T-helper 2 cell treated with Interferon-gamma antibody and Interleukin-4, amounts not matched to agents 100 ng/mL and 5 ng/mL, for 36 hours (primary cell): ENCODE measurements at regions not wholly inside any gene's neighbourhood (a gene's known extent, or its start where the extent isn't known, plus 50 kb on each side); places are given as distances from the start of the nearest gene placed in this dataset.

Source experiments
- intact Hi-C: fragments of 100-400 bp; cut with micrococcal nuclease; formaldehyde crosslinking; loops from one replicate; pipeline ENCODE4 v1.15.1; 2023

DNA sequence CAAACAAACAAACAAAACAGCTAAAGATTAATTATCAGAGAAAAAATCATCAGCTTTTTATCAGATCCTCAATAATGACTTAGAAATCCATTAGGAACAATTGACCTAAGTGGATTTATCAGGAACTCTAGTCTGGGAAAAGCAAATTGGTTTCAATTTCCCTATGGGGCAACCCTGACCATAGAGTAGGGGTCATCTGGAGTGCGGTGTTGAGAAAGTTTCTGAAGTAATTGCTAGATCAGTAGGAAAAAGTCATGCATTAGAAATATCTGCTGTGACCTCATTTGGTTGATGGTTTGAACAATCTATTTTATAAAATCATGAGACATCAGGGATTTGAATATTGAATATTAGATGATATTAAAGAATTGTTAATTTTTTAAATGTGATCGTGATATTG is 507.9 kb downstream of the TXNL1 start:
- intact Hi-C loops, result no loop called here

DNA sequence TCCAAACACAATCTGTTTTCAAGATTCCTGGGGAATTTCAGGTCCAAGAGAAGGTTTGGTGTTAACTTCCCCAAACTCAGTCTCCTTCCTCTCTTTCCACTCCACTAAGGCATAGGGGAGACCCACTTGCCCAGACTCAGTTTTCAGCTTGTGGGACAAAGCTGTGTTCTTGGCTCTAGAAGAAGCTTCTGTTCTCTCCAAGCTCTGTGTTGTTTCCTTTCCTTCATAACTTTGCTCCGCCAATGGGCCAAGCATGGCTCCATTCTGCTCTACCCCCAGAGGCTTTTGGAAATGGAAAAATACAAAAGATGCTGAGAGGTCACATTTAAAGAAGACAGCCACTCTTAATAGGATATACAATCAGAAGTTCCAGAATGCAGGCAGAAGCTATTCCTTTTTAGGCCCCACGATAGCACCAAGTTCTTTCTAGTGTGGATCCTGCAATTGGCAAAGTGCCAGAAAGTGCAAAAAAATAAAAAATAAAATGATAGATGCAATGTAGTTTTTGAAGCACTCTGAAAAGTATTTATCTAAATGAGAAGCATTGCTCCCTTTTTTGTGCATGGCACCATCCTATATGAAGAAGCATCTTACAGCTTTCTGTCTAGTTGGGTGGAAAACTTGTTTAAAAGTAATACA is 510.1 kb downstream of the TXNL1 start:
- intact Hi-C loops, result no loop called here

DNA sequence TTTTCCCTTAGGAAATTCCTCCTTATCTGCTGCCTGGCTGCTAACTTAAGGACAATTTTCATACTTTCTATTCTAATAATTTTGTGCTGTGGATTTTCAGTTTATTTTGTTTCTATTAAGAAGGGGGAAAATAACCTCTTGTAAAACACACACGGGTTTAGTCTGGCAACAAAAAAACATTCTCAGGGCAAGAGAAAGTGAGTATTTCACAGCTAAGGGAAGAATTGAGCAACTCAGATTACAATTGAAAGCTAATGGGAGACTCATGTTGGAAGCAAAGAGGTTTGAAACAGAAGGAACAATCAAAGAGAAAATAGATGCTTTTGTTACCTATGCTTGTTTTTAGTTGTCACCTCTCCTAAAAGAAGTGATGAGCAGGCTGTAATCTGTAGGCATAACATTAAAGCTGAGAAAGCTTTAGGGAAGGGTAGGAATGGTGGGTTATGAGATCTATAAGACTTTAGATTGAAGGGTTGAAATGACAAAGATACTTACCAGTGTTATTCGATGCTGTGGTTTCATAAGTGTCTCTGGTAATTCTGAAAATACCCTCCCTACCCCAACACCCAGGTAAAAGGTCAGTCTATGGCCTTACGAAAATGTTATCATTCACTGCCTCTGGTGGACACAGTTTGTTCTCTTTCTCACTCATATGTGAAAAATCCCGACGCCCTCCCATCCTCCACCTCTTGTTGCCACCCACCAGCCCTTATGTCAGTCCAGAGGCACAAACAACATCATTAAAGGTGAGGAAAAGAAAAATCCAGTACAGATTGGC is 510.9 kb downstream of the TXNL1 start:
- intact Hi-C loops, result no loop called here

DNA sequence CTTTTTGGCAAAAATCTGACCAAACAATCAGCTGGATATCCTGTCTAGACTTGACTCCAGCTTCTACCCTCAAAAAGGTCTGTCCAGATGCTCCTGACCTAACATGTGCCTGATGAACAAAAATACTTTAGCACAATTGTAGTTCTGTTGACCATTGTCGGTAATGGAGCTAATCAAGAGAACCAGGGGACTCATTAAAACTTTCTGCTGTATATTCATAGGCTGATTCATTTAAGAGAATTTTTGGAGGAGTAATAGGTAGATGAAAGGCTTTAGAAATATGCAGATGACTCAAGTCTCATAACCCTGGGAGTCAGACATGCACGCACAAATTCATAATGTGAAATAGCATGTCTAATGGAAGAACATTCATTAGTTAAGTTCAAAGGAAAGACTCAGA is 514.2 kb downstream of the TXNL1 start:
- intact Hi-C loops, result no loop called here

DNA sequence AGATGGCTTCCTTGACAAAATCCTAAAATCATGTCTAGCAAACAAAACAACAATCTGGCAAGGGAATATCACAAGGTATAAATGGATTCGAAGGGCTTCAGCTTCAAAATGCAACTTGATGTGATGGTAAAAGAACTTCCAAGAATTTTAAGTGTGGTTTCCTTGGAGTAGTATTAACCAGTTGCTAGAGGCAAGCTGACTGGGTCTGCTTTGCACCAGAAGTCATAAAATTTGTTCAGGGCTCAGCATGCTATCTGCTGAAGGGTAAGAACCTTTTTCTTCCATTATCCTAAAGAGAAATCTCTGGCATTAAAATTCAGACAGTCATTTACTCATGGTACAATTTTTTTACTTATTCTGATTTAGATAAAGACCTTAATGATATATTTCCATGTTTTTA is 516.7 kb downstream of the TXNL1 start:
- intact Hi-C loops, result no loop called here

DNA sequence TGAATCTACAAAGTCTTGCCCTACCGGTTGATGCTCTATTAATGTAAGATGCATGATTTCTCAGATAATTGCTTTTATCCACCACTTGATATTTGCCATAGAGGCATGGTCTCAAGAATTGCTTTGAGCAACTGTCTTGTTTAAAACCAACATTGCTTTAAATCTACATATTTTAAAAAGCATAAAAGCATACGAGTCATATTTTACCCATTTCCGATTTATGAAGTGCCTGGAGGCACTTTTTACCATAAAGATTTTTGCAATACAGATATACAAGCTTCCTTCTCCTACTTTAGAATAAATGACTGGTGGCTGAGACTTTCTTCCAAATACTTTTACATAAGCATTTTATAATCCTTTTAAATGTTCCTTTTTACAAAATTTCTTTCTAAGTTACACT is 517.6 kb downstream of the TXNL1 start:
- intact Hi-C loops, result no loop called here

DNA sequence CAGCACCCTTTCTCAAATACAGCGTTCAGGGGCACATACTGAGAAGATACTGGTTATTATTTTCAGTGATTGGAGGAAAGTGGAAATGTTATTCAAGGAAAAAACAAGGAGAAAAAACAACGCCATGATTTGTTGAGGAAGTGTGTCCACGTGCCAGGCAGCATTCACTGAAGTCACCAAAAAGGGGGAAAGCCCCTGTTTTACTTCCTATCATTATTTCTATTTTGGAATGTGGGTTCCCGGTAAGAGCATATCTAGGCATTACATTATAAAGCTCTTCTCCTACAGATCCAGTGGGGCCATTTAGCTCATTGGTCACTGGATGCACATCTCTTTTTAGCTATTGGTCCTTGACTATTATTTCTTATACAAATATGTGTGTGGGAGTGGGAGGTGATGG is 518.7 kb downstream of the TXNL1 start:
- intact Hi-C loops, result loop anchor here (10.0 kb wide), 1 partner anchor 535 kb away; the partner anchor contains the start of gene TCF4

DNA sequence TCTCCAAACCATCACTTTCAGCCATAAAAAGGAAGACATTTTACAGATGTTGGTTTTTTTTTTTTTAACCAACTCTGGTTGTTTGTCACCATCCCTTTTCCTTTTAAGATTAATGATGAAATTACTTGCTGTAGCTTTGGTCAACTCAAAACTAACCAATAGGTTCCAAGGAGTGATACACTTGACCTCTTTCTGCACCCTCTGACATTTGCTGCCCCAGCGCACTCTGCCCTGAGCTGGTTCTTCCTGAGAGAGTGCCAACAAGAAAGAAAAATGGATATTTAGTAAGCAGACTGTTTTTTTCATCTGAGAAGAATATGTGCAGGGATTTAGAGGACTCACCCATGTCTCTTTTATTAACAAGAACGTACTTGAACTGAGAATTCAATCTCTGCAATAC is 520.0 kb downstream of the TXNL1 start:
- intact Hi-C loops, result loop anchor here (10.0 kb wide), 1 partner anchor 534 kb away; the partner anchor contains the start of gene TCF4

DNA sequence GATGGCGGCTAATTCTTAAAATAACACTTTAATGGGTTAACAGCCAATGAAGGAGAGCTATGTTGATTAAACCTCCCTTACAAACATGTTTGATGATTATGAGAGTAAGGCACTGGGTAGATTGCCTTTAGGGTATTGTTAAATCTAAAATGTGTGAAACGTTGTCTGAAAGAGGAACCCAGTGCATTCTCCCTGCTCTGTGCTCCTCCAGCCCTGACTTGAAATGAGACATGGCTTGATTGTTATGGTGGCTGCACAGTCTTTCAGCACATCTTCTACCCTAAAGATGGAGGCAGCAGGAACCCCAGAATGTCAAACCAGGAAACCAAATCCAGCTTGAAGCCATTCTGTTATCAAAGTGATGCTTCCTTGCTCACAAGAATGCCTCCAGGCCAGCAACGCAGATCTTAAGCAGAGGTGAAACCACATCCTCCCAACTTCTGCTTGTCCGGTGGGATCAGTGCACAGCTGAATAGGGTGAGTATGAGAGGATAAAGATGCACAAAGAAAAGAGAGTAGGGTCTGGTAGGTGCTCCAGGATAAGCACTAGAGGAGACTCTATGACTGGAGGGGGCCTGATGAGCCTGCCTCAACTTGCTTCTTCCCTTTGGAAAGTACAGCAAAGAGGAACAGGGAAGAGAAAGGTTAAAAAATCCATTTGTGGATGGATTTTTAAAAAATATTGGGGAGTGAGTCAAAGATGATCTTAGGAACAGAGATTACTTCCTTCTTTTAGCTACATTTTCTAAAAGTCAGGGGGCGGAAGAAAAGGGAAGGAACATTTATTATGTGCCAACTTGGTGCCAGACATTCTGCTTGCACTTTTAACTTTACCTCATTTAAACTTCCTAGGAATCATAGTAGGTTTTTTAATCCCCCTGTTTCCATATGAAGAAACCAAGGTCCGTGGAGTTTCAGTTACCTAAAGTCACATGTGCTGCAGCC is 523.0 kb downstream of the TXNL1 start:
- intact Hi-C loops, result loop anchor here (10.0 kb wide), 1 partner anchor 531 kb away; the partner anchor contains the start of gene TCF4

DNA sequence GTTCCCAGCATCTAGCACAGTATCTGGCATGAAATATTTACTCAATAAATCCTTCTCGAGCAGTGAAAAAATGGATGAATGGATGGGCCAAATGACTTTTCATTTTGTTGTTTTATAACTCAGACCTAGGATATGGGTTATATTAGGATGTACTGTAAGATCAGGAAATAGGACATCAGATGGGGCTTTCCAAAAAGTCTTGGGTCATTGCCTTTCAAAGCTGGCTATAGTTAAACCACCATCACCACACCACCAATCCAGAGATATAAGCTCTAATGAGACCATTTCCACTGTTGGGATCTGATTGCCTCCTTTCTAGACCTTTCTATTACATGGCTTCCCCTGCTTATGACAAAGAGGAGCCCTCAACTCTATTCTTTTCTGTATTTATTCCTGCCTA is 525.0 kb upstream of the TCF4 start:
- intact Hi-C loops, result loop anchor here (10.0 kb wide), 1 partner anchor 528 kb away; the partner anchor contains the start of gene TCF4

DNA sequence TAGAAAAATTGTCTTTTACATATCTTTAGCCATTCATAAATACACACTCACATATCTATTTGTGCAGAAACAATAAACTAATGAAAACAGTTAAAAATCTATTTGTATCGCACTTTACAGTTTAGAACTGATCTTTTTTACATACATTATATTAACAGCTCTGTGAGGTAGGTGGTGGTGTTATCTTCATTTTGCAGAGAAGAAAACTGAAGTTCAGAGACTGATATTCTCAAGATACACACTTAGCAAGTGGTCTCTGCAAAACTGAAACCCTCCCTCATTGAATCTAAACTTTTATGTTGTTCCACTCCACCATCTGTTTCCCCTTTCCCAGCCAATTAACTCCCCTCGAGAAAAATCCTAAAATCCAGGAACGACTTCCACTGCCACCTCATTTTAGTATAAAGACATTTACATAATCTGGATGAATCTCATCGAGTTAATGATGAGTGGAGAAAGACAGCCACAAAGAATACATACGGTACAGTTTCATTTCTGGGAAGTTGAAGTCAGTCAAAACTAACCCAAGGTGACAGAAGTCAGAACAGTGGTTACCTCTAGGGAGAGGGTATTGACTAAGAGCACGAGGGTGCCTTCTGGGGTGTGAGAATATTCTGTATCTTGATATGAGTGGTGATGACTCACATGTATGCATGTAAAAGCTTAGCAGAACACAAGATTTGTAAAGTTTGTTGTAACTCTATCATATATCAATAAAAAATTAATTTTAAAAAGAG is 524.2 kb upstream of the TCF4 start:
- intact Hi-C loops, result loop anchor here (10.0 kb wide), 1 partner anchor 527 kb away; the partner anchor contains the start of gene TCF4

DNA sequence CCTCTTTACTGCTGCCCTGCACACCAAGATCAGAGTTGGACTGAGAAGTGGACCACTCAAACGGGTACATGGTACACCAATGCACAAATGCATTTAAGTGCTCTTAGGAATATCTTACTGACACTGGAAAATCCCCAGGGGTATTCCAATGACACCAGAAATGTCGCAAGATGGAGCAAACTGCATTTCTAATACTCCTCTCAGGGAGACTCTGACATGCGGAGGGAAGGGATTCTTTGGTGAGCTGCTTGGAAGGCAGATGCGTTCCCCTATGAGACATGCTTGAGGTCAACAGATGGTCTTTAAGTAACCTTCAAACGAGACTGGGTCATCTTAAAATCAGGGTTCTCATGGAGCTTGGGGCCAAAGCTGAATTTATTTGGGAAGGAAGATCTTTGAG is 521.8 kb upstream of the TCF4 start:
- intact Hi-C loops, result loop anchor here (10.0 kb wide), 1 partner anchor 525 kb away; the partner anchor contains the start of gene TCF4

DNA sequence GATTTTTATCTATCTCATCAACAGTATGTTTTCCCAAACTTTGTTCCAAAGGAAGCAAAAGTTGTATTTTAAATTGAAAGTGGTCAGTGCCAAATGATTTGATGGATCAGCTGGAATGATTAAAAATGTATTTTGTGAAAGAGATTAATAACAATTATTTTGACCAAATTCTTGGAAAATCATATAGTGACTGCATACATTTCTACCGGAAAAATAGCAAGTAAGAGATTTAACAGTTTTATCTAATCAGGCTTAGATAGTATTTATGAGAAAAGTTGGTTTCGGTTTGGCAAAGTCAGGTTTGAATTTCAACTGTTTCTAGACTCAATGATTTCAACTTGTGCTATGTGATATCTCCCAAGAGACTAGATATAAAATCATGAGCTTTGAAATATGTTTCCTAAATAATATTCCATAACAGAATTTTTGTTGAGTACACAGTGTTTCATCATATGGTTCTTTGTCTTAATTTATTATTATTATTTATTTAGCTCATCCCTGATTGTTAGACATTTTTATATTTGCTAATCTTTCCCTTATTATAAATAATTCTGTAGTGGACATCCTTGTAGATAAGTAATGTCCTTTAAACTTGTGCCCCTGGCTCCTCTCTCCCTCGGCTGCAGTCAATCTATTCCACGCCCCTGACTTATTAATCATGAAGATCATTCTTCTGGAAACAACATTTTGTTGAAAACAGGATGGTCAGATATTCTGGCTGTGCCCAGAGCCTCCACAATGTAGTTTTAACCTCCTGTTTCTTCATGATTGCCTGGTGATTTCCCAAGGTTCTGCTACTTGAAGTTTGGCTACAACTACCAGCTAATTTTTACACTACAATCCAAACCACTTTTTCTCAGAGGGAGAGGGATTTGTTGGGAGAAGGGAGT is 520.7 kb upstream of the TCF4 start:
- intact Hi-C loops, result no loop called here

DNA sequence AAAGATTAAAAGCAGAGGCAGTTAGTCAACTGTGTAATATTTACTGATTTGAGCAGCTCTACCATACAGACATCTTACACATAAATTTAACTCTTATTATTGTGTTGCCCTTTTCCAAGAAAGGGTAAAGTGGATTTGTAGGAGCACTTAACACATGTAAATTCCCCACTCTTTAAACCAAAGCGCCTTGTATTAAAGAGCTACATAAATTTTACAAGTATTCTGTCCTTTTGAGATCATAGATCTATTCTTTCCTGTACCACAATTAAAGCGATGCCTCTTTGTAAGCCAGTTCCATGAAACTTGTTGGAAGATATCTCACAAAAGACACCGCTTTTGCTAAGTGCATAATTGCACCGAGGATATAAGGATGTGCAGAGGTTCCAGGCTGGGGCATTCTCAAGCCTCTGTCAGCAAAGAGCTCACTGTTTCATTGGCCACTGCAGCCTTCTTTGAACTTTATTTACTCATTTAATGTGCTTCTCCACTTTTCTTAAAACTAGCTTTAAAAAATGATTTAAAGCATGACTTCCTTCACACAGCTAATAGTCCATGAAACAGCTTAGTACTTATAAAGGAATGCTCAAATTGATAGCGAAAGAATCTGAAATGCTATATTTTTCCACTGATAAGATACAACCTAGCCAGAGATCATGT is 520.0 kb upstream of the TCF4 start:
- intact Hi-C loops, result no loop called here

DNA sequence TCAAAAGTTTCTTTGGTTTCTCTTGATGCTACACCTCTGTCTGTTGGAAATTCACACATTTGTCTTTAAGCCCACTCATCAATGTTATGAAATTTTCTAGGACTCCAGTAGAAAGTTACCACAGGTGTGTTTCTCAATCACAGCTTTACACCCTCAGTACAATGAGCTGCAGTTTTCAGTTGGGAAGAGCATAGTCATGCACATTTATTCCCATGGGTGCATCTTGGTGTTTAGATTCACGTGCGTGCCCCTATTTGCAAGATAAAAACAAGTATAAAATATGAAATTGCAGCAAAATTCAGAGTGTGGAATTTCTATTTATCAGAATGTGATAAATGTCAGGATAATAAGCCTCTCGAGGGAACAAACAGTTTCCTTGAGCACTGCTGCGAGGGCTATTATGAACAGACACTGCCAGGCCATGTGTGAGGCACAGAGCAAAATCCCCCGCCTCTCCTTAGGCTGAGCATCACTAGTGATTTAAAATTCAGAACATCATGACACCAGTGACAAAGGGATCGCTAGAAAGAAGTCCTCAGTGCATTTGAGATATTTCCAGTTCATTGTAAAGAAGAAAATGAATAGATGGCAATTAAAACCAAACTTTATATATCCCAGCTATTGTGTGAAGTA is 512.2 kb upstream of the TCF4 start:
- intact Hi-C loops, result no loop called here

DNA sequence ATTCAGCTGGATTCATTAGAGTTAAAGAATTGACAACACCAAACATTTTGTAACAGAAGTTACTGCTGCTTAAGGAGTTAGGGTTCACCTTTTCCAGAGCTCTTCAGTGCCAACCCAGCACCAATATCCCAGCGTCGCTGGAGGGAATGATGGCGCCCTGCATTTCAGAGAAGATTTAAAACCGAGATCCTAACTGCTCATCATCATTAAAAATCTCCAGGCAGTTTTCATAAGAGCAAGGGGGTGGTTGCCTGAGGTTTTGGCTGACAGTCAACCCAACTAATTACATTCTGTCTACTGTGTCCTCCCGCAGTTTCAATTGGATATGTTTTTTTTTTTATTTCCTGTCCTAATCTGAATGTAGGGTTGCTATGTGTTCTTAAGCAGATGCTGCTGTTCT is 509.6 kb upstream of the TCF4 start:
- intact Hi-C loops, result no loop called here

DNA sequence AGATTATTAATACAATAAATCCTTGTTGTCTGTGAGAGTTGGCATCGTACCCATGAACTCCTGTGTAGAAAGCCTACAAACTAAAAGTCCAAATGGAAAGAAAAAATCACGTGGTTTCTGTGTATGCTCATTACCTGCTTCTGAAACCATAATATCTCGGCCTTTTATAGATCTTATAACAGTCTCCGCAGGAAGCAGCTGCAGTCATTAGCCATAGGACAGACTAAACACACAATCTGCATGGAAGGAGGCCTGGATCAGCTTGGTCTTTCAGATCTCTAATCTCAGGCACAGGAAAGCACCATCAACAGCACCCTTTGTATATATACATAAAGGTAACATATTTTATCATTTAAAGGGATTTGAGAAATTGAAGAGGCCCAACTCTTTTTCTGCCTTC is 508.9 kb upstream of the TCF4 start:
- intact Hi-C loops, result no loop called here

DNA sequence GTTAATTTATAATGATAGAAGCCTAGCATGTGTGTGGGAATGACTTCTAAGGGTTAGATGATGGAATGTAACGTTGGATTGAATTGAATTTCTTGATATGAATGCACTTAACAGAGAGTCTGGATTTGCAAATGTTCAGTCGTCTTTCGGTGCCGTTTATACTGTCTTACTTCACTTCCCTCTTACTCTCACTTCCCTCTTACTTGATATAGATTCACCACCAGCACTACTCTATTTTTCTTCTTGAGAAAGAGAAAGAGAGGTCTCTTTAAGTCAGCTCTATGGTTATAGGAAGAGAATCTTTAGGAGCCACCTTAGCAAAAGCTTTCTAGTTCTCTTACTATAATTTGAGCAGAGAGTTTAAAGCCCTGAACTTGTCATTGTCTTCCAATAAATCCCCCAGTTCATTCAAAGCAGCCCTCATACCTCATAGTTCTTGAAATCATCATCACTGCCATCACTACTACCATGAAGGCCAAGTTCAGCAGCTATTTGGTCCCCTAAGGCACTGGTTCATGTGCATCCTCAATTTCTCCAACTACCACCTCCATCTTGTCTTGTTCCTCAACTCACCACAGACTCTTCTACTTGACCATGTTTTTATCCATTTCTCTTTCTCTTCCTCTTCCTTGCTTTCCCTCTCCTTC is 501.7 kb upstream of the TCF4 start:
- intact Hi-C loops, result no loop called here
